Activated T-helper 9 cell treated with anti-CD3 and anti-CD28 coated beads, Interleukin-2, amount 50 U/mL, for 16 hours (primary cell): ENCODE measurements at regions not wholly inside any gene's neighbourhood (a gene's known extent, or its start where the extent isn't known, plus 50 kb on each side); places are given as distances from the start of the nearest gene placed in this dataset.
"Not testable (repeated sequence)": the region's sequence is repeated elsewhere in the genome, so short reads cannot be mapped to it uniquely, and the experiment has no call there.

Experiments
- DNase-seq: peaks from one replicate; pipeline ENCODE4 v3.0.0-alpha.2; 2020; ENCODE audit warnings: low read depth

- no peak for DNase-seq
These were observed 309.9 kb upstream of the NOX3 start for GRCh38 chr6:155765275-155766194.

GRCh38 chr6:155762649-155763048 lies 307.0 kb upstream of the NOX3 start:
- no peak for DNase-seq

GRCh38 chr6:155755452-155755851 lies 299.8 kb upstream of the NOX3 start:
- DNase-seq = no peak

GRCh38 chr6:155748778-155749177 lies 293.1 kb upstream of the NOX3 start:
- DNase-seq = not testable (repeated sequence)

GRCh38 chr6:155747491-155747890 lies 291.9 kb upstream of the NOX3 start:
- DNase-seq = no peak

- DNase-seq = no peak
These were observed 285.3 kb upstream of the NOX3 start for GRCh38 chr6:155740781-155741399.

GRCh38 chr6:155738602-155739105 lies 283.0 kb upstream of the NOX3 start:
- DNase-seq = no peak

- no peak for DNase-seq
These were observed 261.7 kb upstream of the NOX3 start for GRCh38 chr6:155717374-155717773.

- no peak for DNase-seq
These were observed 255.1 kb upstream of the NOX3 start for GRCh38 chr6:155710704-155711103.

GRCh38 chr6:155709262-155709661 lies 253.6 kb upstream of the NOX3 start:
- no peak for DNase-seq

GRCh38 chr6:155708100-155708499 lies 252.5 kb upstream of the NOX3 start:
- DNase-seq = no peak

- DNase-seq = no peak
These were observed 251.2 kb upstream of the NOX3 start for GRCh38 chr6:155706806-155707205.

GRCh38 chr6:155706341-155706740 lies 250.7 kb upstream of the NOX3 start:
- no peak for DNase-seq

- no peak for DNase-seq
These were observed 245.7 kb upstream of the NOX3 start for GRCh38 chr6:155701342-155701741.

GRCh38 chr6:155695495-155695894 lies 239.9 kb upstream of the NOX3 start:
- DNase-seq = no peak

- no peak for DNase-seq
These were observed 238.8 kb upstream of the NOX3 start for GRCh38 chr6:155694419-155694790.

GRCh38 chr6:155693573-155694418 lies 238.2 kb upstream of the NOX3 start:
- DNase-seq = no peak

GRCh38 chr6:155690820-155691219 lies 235.2 kb upstream of the NOX3 start:
- DNase-seq = no peak

- no peak for DNase-seq
These were observed 232.0 kb upstream of the NOX3 start for GRCh38 chr6:155687645-155688044.

- DNase-seq = no peak
These were observed 229.0 kb upstream of the NOX3 start for GRCh38 chr6:155684416-155685196.

- no peak for DNase-seq
These were observed 222.7 kb upstream of the NOX3 start for GRCh38 chr6:155678361-155678760.

GRCh38 chr6:155676346-155676745 lies 220.7 kb upstream of the NOX3 start:
- DNase-seq = no peak
